ENCODE measurements at regions not wholly inside any gene's neighbourhood (a gene's known extent, or its start where the extent isn't known, plus 50 kb on each side); places are given as distances from the start of the nearest gene placed in this dataset.

DNA sequence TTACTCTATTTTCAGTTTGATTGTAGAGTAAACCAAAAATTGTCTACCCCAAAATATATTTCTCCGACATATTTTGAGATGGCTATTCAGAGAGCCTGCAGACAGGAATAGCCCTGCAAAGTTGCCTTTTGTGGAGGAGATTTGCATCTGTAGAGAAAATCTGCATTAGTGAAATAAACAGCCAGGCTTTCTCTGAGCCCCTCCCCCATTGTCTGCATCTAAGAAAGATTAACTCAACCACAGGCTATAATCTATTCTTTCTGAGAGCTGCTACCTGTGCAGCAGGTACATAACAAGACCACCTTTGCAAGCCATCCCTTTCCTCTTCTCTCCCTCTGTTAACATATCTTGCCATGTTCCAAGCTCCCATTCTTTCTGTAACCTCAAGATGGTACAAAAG, 1034.2 kb downstream of the SORCS3 start:
- WGBS, 2 donors (ENCODE audit: low coverage in 1 of 2) = 77 to 92% methylated on average over 1 of the region's 1 CpG
- Histone ChIP-seq H3K27me3 (no peaks in the 10 kb centered on the region), H3K4me1 (no peaks in the 10 kb centered on the region), H3K4me3 (no peak overlapping the region), H3K9me3 (peaks cover 0 to 16% (median 0%) of the 10 kb centered on the region in 3 donors), H3K27ac (no peak overlapping the region), H3K36me3 (no peaks in the 10 kb centered on the region)
- no peak for ATAC-seq
- TF ChIP-seq, protein P1, sequence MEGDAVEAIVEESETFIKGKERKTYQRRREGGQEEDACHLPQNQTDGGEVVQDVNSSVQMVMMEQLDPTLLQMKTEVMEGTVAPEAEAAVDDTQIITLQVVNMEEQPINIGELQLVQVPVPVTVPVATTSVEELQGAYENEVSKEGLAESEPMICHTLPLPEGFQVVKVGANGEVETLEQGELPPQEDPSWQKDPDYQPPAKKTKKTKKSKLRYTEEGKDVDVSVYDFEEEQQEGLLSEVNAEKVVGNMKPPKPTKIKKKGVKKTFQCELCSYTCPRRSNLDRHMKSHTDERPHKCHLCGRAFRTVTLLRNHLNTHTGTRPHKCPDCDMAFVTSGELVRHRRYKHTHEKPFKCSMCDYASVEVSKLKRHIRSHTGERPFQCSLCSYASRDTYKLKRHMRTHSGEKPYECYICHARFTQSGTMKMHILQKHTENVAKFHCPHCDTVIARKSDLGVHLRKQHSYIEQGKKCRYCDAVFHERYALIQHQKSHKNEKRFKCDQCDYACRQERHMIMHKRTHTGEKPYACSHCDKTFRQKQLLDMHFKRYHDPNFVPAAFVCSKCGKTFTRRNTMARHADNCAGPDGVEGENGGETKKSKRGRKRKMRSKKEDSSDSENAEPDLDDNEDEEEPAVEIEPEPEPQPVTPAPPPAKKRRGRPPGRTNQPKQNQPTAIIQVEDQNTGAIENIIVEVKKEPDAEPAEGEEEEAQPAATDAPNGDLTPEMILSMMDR (IDR thresholded peaks at IDR 0.05) = no peak
- no peak for TF ChIP-seq POLR2AphosphoS5 (IDR thresholded peaks at IDR 0.05)
- TF ChIP-seq POLR2A (IDR thresholded peaks at IDR 0.05) = no peak
- no peak for TF ChIP-seq EP300 (IDR thresholded peaks at IDR 0.05)

DNA sequence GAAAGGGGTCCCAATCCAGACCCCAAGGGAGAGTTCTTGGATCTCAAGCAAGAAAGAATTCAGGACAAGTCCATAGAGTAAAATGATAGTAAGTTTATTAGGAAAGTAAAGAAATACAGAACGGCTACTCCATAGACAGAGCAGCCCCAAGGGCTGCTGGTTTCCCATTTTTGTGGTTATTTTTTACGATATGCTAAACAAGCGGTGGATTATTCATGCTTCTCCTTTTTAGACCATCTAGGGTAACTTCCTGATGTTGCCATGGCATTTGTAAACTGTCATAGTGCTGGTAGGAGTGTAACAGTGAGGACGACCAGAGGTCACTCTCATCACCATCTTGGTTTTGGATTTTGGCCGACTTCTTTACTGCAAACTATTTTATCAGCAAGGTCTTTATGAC, 1033.4 kb downstream of the SORCS3 start:
- ATAC-seq = no peak
- Histone ChIP-seq H3K4me1 (no peaks in the 10 kb centered on the region), H3K36me3 (no peaks in the 10 kb centered on the region), H3K9me3 (peaks cover 0 to 16% (median 0%) of the 10 kb centered on the region in 3 donors), H3K27ac (no peak overlapping the region), H3K27me3 (no peaks in the 10 kb centered on the region), H3K4me3 (no peak overlapping the region)
- 69 to 77% methylated on average over 5 of the region's 5 CpGs for WGBS, 2 donors (ENCODE audit: low coverage in 1 of 2)
- TF ChIP-seq POLR2A (IDR thresholded peaks at IDR 0.05) = no peak
- TF ChIP-seq EP300 (IDR thresholded peaks at IDR 0.05) = no peak
- TF ChIP-seq, protein P1 (IDR thresholded peaks at IDR 0.05) = no peak
- no peak for TF ChIP-seq POLR2AphosphoS5 (IDR thresholded peaks at IDR 0.05)

DNA sequence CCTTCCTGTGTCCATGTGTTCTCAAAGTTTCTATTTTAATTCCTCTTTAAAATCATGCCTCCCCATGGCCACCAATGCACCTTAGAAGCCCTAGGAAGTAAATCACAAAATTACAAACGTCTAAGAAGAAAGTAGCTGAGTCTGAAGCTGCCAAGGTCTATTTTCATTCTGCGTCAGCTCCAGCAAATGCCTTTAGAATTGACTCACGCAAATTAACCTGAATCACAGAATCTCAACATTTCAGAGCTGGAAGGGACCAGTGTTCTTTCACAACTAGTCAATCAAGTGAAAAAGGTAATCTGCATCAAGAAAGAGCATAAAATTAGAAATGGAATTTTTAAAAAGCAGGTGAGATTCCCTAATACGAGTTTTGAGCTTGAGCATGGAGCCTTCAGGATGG, 1017.6 kb downstream of the SORCS3 start:
- 36 to 73% methylated on average over 3 to 4 of the region's 4 CpGs for WGBS, 2 donors (ENCODE audit: low coverage in 1 of 2)
- Histone ChIP-seq H3K9me3 (no peaks in the 10 kb centered on the region), H3K4me3 (no peak overlapping the region), H3K27me3 (no peaks in the 10 kb centered on the region), H3K4me1 (no peaks in the 10 kb centered on the region), H3K36me3 (no peaks in the 10 kb centered on the region), H3K27ac (no peak overlapping the region)
- no peak for TF ChIP-seq EP300 (IDR thresholded peaks at IDR 0.05)
- TF ChIP-seq, protein P1 (IDR thresholded peaks at IDR 0.05) = no peak
- no peak for TF ChIP-seq POLR2A (IDR thresholded peaks at IDR 0.05)
- no peak for TF ChIP-seq POLR2AphosphoS5 (IDR thresholded peaks at IDR 0.05)
- ATAC-seq = no peak

DNA sequence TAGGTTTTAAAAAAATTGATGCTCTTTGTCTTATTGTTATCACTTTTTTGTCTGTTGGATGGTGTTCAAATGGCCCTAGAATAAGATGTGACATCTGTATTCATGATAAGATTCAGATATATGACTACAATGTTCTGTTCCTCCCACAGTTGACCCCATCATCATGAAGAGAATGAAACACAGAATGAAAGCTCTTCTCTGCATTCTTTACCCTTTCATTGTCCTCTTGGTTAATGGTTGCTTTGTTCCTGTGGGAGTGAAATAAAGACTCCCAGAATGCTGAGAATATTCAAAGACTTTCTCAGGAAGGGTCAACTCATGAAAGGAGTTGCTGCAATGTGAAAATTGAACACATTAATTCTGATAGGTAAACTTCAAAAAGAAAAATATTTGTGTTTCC, 1015.8 kb downstream of the SORCS3 start:
- no peak overlapping the region for H3K4me3 ChIP-seq
- no peak for ATAC-seq
- no peaks in the 10 kb centered on the region for H3K4me1 ChIP-seq
- H3K27me3 ChIP-seq = no peaks in the 10 kb centered on the region
- no peaks in the 10 kb centered on the region for H3K36me3 ChIP-seq
- TF ChIP-seq POLR2A (IDR thresholded peaks at IDR 0.05) = no peak
- no peak for TF ChIP-seq EP300 (IDR thresholded peaks at IDR 0.05)
- TF ChIP-seq, protein P1 (IDR thresholded peaks at IDR 0.05) = no peak
- no peak for TF ChIP-seq POLR2AphosphoS5 (IDR thresholded peaks at IDR 0.05)
- no peak overlapping the region for H3K27ac ChIP-seq
- no peaks in the 10 kb centered on the region for H3K9me3 ChIP-seq

DNA sequence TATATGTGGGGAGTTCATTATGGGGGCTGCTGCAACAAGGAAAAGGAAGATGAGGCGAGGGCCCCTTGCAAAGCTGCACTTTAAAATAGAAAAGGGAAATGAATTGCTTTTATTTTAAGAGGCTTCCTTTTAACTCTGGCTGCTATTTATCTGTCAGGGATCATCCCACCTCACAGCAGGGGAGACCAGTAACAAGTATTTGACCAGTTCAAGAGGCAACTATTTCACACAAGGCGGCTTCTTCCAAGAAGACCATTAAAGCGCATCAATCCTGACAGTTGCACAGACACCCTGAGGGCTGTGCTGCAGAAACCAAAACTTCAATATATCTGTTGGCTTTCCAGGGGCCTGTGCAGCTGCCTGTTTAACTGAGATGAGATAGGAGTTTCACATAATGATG, 1009.2 kb downstream of the SORCS3 start:
- no peaks in the 10 kb centered on the region for H3K36me3 ChIP-seq
- ATAC-seq = no peak
- TF ChIP-seq POLR2A (IDR thresholded peaks at IDR 0.05) (no peak), EP300 (IDR thresholded peaks at IDR 0.05) (no peak), POLR2AphosphoS5 (IDR thresholded peaks at IDR 0.05) (no peak)
- TF ChIP-seq, protein P1 (IDR thresholded peaks at IDR 0.05) = no peak
- H3K9me3 ChIP-seq = no peaks in the 10 kb centered on the region
- 60 to 70% methylated on average over 2 to 3 of the region's 3 CpGs for WGBS, 2 donors (ENCODE audit: low coverage in 1 of 2)
- no peaks in the 10 kb centered on the region for H3K4me1 ChIP-seq
- H3K4me3 ChIP-seq = no peak overlapping the region
- no peaks in the 10 kb centered on the region for H3K27me3 ChIP-seq
- H3K27ac ChIP-seq = no peak overlapping the region
